Neural progenitor cell (in vitro differentiated cells): ENCODE measurements at regions not wholly inside any gene's neighbourhood (a gene's known extent, or its start where the extent isn't known, plus 50 kb on each side); places are given as distances from the start of the nearest gene placed in this dataset.

Experiments used
- EZH2 ChIP-seq: fragments of 200-600 bp; sonication (generic); IDR thresholded peaks from 2 replicates; pipeline ENCODE4 v1.6.1; 2017; ENCODE audit warnings: antibody characterized with exemption, mild to moderate bottlenecking, moderate library complexity
- EZH2phosphoT487 ChIP-seq: fragments of 200-600 bp; sonication (generic); IDR thresholded peaks from 2 replicates; pipeline ENCODE4 v1.6.1; 2017; ENCODE audit warnings: antibody characterized with exemption
- TF ChIP-seq, protein P1 (sequence below): fragments of 200-600 bp; sonication (generic); IDR thresholded peaks from 2 replicates; pipeline ENCODE4 v1.5.1; 2017; ENCODE audit warnings: antibody characterized with exemption, mild to moderate bottlenecking

DNA sequence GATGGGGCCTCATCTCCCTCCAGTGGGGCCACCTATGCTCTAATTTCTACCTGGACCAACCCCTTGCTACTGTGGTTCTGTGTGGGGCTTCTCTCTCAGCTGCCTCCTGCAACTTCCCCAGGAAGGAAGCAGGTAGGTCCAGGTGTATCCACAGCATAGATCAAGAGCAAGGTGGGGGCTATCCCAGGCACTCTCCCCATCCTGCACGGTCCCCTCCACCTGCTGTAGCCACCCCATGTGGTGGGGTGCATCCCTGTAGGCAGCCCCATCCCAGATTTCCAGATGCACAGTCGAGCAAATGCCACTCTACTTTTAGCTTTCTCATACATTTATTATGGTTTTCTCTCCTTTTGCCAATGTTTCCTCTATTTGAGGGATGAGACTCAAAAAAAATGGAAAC, 156.1 kb downstream of the FBXO15 start:
- TF ChIP-seq, protein P1, sequence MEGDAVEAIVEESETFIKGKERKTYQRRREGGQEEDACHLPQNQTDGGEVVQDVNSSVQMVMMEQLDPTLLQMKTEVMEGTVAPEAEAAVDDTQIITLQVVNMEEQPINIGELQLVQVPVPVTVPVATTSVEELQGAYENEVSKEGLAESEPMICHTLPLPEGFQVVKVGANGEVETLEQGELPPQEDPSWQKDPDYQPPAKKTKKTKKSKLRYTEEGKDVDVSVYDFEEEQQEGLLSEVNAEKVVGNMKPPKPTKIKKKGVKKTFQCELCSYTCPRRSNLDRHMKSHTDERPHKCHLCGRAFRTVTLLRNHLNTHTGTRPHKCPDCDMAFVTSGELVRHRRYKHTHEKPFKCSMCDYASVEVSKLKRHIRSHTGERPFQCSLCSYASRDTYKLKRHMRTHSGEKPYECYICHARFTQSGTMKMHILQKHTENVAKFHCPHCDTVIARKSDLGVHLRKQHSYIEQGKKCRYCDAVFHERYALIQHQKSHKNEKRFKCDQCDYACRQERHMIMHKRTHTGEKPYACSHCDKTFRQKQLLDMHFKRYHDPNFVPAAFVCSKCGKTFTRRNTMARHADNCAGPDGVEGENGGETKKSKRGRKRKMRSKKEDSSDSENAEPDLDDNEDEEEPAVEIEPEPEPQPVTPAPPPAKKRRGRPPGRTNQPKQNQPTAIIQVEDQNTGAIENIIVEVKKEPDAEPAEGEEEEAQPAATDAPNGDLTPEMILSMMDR, result no peak
- TF ChIP-seq EZH2 (no peak), EZH2phosphoT487 (no peak)
